SK-MEL-5 (cell line): ENCODE measurements at regions not wholly inside any gene's neighbourhood (a gene's known extent, or its start where the extent isn't known, plus 50 kb on each side); places are given as distances from the start of the nearest gene placed in this dataset.

Source experiments
- DNase-seq: peaks from one replicate; pipeline ENCODE4 v3.0.0-alpha.2; 2016; ENCODE audit warnings: low read depth, low spot score
- in situ Hi-C: cut with HindIII; loops from 2 replicates; pipeline ENCODE4 v1.10.0; 2016; ENCODE audit warnings: low sequenced_read_pairs, high pct_unique_total_duplicates, low pct_unique_long_range_greater_than_20kb

DNA sequence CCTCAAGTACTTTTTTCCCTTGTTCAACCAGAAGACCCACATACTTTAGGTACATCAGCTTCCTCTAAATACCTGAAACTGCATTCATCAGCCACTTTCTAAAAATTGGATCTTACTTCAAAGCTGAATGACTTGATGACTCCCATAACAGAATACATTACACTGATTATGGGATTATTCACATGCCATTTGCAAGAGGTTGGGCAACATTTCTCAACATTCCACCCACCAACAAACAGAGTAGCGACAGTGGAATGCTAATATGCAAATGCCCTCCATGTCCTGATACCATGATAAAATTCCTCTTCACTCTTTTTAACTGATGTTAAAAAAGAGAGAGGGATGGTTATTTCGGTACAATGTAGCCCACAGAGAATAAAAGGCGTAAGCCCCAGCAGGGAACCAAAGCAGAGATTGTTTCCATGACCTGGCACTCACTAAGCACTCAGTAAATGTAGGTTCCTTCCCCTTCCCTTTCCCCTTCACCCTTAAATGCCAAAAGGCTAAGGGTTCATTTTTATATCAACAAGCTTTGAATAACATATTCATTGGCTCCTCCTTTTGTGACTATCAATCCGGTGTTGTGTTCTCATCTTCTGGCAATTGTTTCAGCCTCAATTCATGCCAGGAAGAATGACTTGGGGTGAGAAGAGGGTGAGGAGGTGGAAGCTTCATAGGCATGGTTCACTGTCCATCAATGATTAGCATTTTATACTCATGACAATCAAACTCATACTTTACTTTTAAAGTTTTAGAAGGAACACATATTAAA lies 317.2 kb downstream of the DHX15 start:
- DNase-seq, result no peak
- in situ Hi-C loops, result no loop called here

DNA sequence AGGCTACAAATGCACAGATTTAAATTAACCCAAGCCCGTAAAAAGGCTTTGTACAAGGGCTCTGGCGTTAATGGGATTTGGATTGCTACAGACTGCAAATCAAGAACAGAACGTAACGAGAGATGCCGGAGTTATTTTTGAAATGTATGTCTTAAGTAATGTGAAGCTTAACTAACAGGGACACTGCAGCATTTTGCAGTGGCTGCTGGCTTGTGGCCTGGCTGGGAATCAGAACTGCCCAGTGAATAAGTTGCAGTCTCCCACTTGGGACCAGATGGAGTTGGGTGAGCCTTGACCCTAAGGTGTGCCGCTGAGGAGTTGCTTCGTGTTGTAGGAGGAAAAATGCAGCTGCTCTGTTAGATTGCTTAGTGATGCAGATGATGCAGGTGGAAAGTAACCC lies 318.4 kb downstream of the DHX15 start:
- in situ Hi-C loops, result no loop called here
- DNase-seq, result no peak

DNA sequence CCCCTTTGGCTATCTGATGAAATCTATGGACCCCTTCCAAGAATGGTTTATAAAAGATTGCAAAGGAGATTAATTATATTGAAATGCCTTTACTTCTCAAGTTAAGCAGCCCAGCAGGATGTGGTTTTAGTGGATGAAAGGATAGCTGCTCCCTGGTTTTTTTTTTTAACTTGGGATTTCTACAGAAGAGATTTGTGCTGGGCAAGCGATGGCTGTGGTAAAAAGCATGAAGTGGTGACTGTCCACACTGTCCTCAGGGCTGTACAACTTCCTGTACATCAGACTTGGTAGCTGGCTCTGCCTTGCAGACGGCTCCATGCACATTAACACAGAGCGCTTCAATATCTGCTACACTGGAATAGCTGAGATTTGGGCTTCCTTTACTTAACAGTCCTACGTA lies 321.7 kb downstream of the DHX15 start:
- DNase-seq, result no peak
- in situ Hi-C loops, result no loop called here

DNA sequence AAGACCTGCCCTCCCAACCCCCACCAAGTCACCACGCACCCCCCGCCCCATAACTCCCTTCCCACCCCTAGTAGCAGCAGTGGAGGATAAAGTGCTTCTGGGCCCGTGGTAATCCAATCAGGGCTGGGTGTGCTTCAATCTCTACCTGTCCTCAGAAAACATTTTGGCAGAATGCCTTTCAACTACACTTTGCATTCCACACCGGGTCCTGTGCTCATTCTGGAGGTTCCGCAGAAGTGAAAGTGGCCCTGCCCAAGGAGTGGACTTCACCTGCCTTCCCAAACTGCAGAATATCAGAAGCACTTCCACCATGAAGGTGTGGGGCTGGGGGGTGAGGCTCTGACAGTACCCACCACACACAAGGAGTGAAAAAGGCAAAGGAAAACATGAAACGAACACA lies 322.3 kb downstream of the DHX15 start:
- in situ Hi-C loops, result no loop called here
- DNase-seq, result no peak

DNA sequence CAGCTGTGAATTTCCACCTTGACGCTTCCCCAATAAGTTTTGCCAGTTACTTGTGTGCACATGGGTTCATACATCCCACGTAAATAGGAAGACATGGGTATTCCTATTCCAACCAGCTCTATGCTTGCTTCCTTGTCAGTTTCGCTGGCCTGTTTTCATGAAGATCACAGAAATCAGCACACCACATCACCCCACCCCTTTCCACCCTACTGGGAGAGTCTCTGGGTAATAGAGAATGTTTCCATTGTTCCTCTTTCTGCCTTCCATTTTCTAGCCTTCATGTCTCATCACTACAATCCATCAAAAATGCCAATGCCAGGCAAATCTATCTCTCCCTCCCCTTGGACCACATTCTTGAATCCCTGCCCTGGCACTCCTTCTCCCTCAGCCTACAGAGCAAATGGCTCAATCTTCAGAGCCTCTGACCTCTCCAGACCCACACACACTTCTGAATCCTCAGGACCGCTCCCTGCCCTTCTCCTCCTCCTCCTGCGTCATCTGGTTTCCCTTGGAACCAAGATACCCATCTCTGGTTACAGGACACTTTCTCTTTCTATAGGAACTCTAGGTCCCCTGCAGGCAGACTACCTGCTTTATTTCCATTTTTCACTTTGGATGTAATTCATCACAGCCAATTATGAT lies 323.3 kb downstream of the DHX15 start:
- in situ Hi-C loops, result no loop called here
- DNase-seq, result no peak

DNA sequence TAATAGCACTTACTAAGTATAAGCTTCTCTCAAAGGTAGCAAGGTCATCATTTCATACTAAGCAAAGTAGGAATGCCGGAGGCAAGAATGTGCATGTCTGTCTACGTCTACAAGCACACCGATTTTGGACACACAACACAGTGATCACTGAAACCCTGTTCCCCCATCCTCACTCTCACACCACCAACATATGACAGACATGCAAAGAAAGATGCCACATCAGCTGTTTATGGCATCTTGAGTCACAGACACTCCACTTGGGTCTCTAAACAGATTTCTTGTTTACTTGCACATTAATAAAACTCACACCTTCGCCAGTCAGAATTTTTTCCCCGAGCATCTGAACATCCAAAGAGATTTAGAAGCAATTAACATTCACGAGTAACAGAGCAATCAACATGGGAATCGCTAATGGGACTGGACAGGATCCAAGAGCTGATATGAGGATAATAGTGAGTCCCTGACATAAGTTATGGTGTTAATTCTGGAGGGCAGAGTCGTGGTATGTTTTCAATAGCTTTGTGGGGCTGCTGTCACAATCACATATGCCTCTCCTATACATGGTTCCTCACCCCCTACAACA lies 324.1 kb downstream of the DHX15 start:
- DNase-seq, result no peak
- in situ Hi-C loops, result no loop called here

DNA sequence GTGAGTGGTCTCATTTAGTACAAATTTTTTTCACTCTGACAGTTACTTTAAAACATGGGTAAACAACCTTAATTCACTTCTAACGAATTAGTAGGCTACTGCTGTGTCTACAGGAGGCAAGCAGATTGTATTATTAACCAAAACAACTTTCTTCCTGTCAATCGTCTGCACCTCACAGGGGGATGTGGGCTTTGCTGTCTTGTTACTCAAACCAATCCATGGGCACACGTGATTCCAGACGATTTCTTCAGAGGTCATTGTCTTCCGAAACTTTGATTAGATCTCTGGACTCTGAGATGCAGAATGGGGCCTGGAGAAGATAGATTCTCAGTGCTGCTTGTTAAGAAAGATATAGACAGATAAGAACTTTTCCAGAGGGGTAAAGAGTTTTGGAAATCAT lies 327.8 kb downstream of the DHX15 start:
- no peak for DNase-seq
- in situ Hi-C loops, result no loop called here

DNA sequence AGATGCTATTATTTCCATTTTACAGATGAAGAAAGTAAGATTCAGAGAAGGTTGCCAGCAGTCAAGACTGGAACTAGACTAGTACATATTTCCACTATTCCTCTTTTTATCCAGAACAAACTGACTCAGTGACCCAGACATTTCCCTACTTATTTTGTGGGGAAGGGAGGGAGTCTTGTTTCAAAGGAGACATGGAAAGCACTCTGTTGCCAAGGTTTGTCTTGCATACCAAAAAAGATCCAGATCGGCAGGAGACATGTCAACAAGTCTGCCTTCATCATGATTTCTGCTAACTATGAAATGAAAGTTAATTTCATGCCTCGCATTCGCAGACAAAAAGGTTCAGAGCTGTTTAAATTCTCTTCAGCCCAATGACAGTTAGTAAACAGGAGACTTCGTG lies 328.3 kb downstream of the DHX15 start:
- in situ Hi-C loops, result no loop called here
- no peak for DNase-seq

DNA sequence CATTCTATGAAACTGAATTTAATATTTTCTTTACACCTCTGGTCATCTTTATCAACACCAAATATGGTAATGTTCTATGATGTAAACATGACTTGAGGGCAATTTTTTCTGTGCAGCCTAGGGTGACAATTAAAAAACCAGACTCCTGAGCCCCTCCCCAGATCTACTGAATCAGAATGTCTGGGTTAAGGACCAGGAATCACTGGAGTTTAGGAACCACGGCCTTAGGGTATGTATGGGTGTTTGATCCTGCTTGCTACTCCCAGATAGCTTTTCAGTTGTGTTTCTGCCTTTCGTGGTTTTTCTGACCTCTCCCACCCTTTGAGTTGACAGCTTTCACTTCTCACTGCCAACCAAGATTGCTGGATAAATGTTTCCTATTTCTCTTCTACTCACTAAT lies 332.2 kb downstream of the DHX15 start:
- in situ Hi-C loops, result no loop called here
- no peak for DNase-seq

DNA sequence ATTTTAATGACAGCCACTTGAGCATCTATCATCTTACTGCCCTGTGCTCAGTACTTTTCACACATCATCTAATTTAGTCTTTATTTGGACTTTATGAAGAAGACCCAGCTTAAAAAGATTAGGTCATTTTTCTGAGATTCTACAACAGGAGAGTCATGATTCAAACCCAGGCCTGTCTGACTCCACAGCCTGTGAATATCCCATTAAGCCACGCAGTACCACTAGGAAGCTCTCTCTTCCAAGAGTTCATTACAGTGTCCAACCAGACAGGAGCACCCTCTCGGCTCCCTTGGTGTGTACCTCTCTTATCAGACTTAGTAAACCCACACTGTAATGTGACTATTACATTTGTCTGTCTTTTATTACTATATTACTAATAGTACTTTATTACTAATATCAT lies 332.8 kb downstream of the DHX15 start:
- no peak for DNase-seq
- in situ Hi-C loops, result no loop called here

DNA sequence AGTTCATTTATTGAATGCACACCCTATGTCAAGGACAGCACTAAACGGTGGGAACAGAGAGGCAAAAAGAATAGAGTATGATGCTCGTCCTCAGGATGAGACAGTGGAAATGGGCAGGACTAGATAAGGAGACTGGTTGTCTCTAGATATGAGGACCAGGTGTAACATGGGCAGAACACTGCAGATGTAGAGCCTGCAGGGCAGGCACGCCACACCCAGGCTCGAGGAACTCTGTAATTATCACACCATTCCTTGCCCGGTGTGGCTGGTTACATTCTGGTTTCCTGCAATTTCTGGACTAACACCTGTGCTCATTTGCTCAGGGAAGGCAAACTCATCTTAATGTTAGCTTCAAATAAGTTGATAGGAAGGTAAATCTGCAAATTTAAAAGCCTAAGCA lies 334.4 kb downstream of the DHX15 start:
- no peak for DNase-seq
- in situ Hi-C loops, result no loop called here

DNA sequence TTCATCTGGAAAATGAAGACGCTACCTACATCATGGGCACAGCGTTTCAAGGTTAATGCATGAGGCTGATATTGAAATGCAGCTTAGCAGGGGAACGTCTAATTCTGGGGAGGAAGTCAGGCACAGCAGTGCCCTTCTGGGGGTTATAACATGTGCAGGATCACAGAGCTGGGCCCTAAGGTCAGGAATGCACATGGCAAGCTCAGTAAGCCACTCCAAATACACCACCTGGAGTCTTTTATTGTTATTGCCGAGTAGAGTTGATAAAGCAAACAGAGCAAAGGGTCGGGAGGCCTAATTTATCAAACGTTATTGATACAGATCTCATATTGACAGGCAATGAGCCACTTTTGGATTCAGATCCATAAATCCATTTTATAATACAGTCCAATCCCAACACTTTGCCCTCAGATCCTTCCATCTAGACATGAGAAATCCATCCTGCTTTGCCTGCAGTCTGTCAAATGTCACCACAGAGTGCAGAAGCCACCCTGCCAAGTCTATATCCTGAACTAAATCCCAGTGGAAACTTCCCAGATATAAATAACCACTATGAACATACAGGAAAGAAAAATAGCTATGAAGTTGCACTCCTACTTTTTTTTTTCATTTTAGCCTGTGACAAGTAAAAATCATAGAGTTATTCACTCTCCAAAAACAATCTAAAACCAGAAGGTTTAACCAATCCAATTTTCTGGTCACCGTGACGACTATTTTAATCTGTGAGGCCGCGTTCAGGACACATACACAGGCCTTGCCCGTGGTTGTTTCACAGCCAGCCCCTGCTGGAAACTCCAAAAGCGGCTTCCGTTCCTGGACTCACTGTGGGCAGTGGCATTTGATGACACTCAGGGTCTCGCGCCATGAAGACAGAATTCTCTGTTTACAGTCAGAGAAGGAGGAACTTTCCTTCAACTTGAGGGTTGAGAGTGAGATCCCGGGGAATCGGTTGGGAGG lies 335.4 kb downstream of the DHX15 start:
- in situ Hi-C loops, result no loop called here
- no peak for DNase-seq

DNA sequence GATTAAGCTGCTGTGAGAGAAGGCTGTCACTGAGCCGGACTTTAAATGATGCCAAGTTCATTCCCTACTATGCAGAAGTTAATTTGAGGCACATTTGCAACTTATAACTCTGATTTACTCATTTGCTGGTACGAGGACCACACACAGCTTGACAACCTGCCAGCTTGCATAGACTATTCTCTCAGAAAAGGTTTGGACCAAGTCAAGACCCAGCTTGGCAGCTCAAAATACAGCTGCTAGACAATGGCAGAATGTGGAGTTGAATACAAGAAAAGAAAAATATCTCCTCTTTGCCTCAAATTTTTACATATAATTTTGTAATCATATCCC lies 338.9 kb downstream of the DHX15 start:
- in situ Hi-C loops, result no loop called here
- no peak for DNase-seq

DNA sequence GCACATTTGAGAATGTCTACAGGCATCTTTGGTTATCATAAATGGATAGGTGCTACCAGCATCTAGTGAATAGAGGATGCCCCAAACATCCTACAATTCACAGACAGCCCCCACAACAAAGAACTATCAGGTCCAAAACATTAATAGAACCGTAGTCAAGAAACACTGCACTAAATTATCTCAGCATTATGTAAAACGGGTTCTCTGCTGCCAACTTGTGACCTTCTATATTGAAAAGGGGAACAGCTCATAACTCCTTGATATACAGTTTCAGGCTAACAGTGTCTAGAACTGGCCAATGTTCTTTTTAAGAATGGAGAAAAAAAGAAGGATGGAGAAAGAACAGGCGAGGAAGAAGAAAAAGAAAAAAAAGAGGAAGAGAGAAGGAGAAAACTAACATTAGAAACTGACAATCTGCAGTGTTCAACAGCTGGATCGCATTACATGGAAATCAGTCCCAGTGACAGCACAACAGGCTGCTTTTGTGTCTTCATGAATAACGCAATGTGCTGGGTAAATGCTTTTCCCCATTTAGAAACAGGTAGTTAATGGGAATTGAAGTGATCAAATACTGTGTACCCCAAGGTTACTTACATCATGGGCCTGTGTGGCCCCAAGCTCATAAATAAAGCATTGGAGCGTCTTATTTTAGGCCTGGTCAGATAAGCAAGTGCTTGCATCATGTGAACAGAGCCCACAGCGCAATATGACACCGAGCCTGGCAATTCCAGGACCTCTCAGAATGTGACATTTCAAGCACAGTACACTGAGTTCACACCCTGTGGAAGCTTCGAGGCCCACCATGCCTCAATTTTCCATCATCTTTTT lies 339.5 kb downstream of the DHX15 start:
- DNase-seq, result no peak
- in situ Hi-C loops, result no loop called here

DNA sequence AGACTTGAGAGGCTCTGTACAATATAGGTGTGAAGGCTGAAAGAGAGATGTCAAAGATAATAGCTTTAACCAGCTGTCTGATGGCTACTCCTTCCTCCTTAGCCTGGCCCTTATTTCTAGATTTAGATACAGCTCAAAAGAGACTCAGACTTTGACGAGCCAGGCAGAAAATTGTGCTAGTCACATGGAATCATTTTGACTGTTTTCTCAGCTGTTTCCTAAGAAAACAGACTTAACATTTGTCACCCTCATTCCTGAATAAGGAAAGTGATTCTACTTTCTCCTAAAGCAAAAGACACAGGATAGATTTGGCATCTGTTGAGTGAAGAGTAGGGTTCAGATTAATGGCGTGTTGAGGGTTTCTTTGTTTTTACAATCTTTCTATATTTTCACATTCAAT lies 340.7 kb downstream of the DHX15 start:
- in situ Hi-C loops, result no loop called here
- no peak for DNase-seq

DNA sequence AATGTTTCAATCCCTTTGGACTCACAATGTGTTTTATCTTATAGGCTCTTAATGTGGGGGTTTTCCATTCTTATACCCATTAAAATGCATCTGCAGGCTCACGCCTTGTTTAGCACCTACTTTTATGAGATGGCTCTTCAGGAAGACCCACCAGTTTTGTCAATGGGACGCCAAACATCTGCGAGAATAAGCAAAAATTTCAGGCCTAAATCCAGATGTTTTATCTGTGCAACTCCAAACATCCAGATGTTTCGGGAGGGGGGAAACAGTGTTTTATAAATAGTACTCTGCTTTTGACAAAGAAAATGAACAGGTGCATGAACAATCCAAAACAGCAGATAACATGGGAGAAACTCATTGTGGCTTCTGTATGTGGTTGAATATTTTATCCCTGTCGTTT lies 342.8 kb downstream of the DHX15 start:
- in situ Hi-C loops, result no loop called here
- no peak for DNase-seq

DNA sequence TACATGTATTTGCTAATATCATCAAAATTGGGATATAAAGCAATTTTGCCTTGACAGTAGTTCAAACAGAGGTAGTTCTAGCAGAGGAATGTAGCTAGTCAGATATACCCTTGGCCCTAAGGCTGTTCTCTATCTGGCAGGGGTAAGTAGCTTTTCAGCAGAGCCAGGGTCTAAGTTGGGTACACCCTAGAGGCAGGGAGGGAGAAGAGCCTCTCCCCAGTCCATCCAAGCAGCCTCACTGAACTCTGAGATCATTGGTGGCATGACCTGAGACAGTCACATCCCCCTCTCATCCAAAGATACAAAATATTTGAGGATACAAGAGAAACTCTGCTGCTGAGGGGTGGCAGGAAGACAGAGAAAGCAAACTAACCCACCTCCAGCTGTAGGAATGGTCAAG lies 343.7 kb downstream of the DHX15 start:
- in situ Hi-C loops, result no loop called here
- peak; percentile 13 for DNase-seq

DNA sequence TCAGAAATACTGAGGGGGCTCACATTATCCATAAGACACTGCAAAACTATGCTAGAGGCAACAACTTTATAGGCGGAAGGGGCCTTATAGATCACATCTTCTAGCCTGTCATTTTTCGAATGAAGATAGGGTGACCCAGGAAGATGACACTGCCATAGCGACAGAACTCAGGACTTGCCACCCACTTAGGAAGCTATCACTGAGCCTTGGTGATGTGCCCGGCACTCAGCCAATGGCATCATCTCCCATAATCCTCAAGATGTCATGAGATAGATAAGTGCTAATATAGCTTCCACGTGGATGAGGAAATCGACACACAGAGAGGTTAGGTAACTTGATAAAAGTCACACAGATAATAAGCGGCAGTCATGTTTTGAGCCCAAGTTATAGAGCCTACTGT lies 346.6 kb downstream of the DHX15 start:
- in situ Hi-C loops, result no loop called here
- DNase-seq, result no peak
